HepG2 (cell line): ENCODE measurements at regions not wholly inside any gene's neighbourhood (a gene's known extent, or its start where the extent isn't known, plus 50 kb on each side); places are given as distances from the start of the nearest gene placed in this dataset.

Experiments
- ATF3 ChIP-seq: sonication (generic); formaldehyde crosslinking; IDR thresholded peaks from 2 replicates; pipeline ENCODE4 v1.4.0; 2020; ENCODE audit warnings: missing genetic modification reagents
- CTCF ChIP-seq: sonication (generic); formaldehyde crosslinking; IDR thresholded peaks from 2 replicates; pipeline ENCODE4 v1.5.0; 2020; ENCODE audit warnings: mild to moderate bottlenecking, missing genetic modification reagents, moderate library complexity
- MXD1 ChIP-seq: sonication (generic); formaldehyde crosslinking; IDR thresholded peaks from 2 replicates; pipeline ENCODE4 v1.4.0; 2020; ENCODE audit warnings: mild to moderate bottlenecking, missing genetic modification reagents
- PBX3 ChIP-seq: sonication (generic); formaldehyde crosslinking; IDR thresholded peaks from 2 replicates; pipeline ENCODE4 v1.8.1; 2023; ENCODE audit warnings: missing genetic modification reagents, inconsistent platforms, borderline replicate concordance
- RFX5 ChIP-seq: IDR thresholded peaks from 2 replicates; pipeline ENCODE4 v1.6.1; 2011; ENCODE audit warnings: low read depth, low read length, improper control_type of control experiment
- ZBTB4 ChIP-seq: sonication (generic); formaldehyde crosslinking; IDR thresholded peaks from 2 replicates; pipeline ENCODE4 v1.4.0; 2020; ENCODE audit warnings: missing genetic modification reagents, mild to moderate bottlenecking, borderline replicate concordance
- ZBTB40 ChIP-seq, 2 experiments: fragments of 450-650 bp in 1 of 2; sonication (generic) in 1 of 2; formaldehyde crosslinking in 1 of 2; IDR thresholded peaks; 2 replicates each; pipeline versions ENCODE4 v1.6.1 to v1.8.0; 2016 to 2022; ENCODE audit warnings: antibody characterized with exemption in 1 of 2, mild to moderate bottlenecking in 1 of 2, missing genetic modification reagents in 1 of 2
- ZNF772 ChIP-seq: sonication (generic); formaldehyde crosslinking; IDR thresholded peaks from 2 replicates; pipeline ENCODE4 v1.5.0; 2020; ENCODE audit warnings: mild to moderate bottlenecking, missing genetic modification reagents

GRCh38 chr14:51173863-51174262 lies 66.2 kb upstream of the TMX1 start:
- TF ChIP-seq ATF3 (CRISPR knock-in tag) (no peak), CTCF (CRISPR knock-in tag) (no peak), ZBTB40 (IDR thresholded peaks at IDR 0.05) (no peak), ZBTB40 (CRISPR knock-in tag; IDR thresholded peaks at IDR 0.05) (no peak), PBX3 (CRISPR knock-in tag) (no peak), MXD1 (CRISPR knock-in tag) (no peak), ZBTB4 (CRISPR knock-in tag) (no peak), RFX5 (no peak), ZNF772 (CRISPR knock-in tag) (no peak)
